ENCODE measurements at regions not wholly inside any gene's neighbourhood (a gene's known extent, or its start where the extent isn't known, plus 50 kb on each side); places are given as distances from the start of the nearest gene placed in this dataset.

DNA sequence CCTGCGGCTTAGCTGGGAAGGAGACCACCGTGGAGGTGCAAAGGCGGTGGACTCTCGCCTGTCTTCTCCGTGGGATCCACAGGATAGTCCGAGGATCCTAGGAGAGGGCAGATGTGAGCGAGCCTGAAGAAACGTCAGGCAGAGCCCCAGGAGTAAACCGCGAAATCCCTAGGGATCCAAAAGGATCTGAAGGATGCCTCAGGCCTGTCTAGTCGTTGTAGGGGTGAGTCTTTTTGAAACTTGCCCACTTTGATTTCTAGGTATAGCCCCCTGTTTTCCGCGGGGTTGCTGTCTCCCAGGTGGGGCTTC, 576.5 kb downstream of the KCNJ18 start:
- Histone ChIP-seq H3K36me3 (ENCODE audit: insufficient read depth) (no peaks in the 10 kb centered on the region), H3K79me2 (replicated peaks; ENCODE audit: insufficient read depth) (no peaks in the 10 kb centered on the region), H3K9me2 (ENCODE audit: insufficient read depth) (no peaks in the 10 kb centered on the region), H2AFZ (no peak overlapping the region), H3K27me3 (ENCODE audit: insufficient read depth) (no peaks in the 10 kb centered on the region), H3K4me2 (no peak overlapping the region), H3K27ac (ENCODE audit: low read depth) (no peak overlapping the region), H3K4me3 (no peak overlapping the region), H3K4me1 (ENCODE audit: insufficient read depth) (no peaks in the 10 kb centered on the region), H4K20me1 (replicated peaks; ENCODE audit: insufficient read depth) (no peaks in the 10 kb centered on the region), H3F3A (replicated peaks; ENCODE audit: low read depth) (no peaks in the 10 kb centered on the region)
- no peaks in the 10 kb centered on the region for H3K4me1 Mint-ChIP-seq
- no peak for TF ChIP-seq CREB1 (CRISPR knock-in tag; IDR thresholded peaks at IDR 0.05; ENCODE audit: low read depth)
- TF ChIP-seq ZNF331 (CRISPR knock-in tag; IDR thresholded peaks at IDR 0.05; ENCODE audit: low read depth), result no peak
- TF ChIP-seq NANOG (IDR thresholded peaks at IDR 0.05; ENCODE audit: borderline replicate concordance), result no peak
- no peak for TF ChIP-seq JUNB (IDR thresholded peaks at IDR 0.05; ENCODE audit: unreplicated experiment)
- TF ChIP-seq EZH2 (IDR thresholded peaks at IDR 0.05; ENCODE audit: low read depth, unreplicated experiment), result no peak
- TF ChIP-seq POLR2AphosphoS5 (IDR thresholded peaks at IDR 0.05; ENCODE audit: low read depth), result no peak
- TF ChIP-seq STAT1 (IDR thresholded peaks at IDR 0.05; ENCODE audit: unreplicated experiment), result no peak
- TF ChIP-seq, protein P1, sequence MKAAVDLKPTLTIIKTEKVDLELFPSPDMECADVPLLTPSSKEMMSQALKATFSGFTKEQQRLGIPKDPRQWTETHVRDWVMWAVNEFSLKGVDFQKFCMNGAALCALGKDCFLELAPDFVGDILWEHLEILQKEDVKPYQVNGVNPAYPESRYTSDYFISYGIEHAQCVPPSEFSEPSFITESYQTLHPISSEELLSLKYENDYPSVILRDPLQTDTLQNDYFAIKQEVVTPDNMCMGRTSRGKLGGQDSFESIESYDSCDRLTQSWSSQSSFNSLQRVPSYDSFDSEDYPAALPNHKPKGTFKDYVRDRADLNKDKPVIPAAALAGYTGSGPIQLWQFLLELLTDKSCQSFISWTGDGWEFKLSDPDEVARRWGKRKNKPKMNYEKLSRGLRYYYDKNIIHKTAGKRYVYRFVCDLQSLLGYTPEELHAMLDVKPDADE (IDR thresholded peaks at IDR 0.05), result no peak
- TF ChIP-seq, protein P2, sequence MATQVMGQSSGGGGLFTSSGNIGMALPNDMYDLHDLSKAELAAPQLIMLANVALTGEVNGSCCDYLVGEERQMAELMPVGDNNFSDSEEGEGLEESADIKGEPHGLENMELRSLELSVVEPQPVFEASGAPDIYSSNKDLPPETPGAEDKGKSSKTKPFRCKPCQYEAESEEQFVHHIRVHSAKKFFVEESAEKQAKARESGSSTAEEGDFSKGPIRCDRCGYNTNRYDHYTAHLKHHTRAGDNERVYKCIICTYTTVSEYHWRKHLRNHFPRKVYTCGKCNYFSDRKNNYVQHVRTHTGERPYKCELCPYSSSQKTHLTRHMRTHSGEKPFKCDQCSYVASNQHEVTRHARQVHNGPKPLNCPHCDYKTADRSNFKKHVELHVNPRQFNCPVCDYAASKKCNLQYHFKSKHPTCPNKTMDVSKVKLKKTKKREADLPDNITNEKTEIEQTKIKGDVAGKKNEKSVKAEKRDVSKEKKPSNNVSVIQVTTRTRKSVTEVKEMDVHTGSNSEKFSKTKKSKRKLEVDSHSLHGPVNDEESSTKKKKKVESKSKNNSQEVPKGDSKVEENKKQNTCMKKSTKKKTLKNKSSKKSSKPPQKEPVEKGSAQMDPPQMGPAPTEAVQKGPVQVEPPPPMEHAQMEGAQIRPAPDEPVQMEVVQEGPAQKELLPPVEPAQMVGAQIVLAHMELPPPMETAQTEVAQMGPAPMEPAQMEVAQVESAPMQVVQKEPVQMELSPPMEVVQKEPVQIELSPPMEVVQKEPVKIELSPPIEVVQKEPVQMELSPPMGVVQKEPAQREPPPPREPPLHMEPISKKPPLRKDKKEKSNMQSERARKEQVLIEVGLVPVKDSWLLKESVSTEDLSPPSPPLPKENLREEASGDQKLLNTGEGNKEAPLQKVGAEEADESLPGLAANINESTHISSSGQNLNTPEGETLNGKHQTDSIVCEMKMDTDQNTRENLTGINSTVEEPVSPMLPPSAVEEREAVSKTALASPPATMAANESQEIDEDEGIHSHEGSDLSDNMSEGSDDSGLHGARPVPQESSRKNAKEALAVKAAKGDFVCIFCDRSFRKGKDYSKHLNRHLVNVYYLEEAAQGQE (IDR thresholded peaks at IDR 0.05; ENCODE audit: unreplicated experiment), result no peak
- TF ChIP-seq EZH2phosphoT487 (IDR thresholded peaks at IDR 0.05; ENCODE audit: unreplicated experiment), result no peak
- TF ChIP-seq CTCF (conservative IDR thresholded peaks at IDR 0.05; ENCODE audit: low read depth in 2 of 2), result no peak
- TF ChIP-seq ZNF114 (CRISPR knock-in tag; IDR thresholded peaks at IDR 0.05), result no peak
- no peak for TF ChIP-seq ZNF462 (CRISPR knock-in tag; IDR thresholded peaks at IDR 0.05)
- H3K27ac Mint-ChIP-seq, result no peak overlapping the region
- H3K9me3 Mint-ChIP-seq, result peaks cover 94% of the 10 kb centered on the region
- H3K36me3 Mint-ChIP-seq (ENCODE audit: low read depth), result peaks cover 36% of the 10 kb centered on the region
- H3K4me3 Mint-ChIP-seq, result no peak overlapping the region
- DNase-seq (ENCODE audit: low spot score), result no peak
- H3K27me3 Mint-ChIP-seq (ENCODE audit: insufficient read depth, low read depth, poor library complexity), result peaks cover 13% of the 10 kb centered on the region
- ATAC-seq, result no peak
